GM12872 (cell line): ENCODE measurements at regions not wholly inside any gene's neighbourhood (a gene's known extent, or its start where the extent isn't known, plus 50 kb on each side); places are given as distances from the start of the nearest gene placed in this dataset.

Source experiments
- CTCF ChIP-seq: IDR thresholded peaks from 3 replicates; pipeline ENCODE4 v1.5.1; 2011; ENCODE audit warnings: low read depth, mild to moderate bottlenecking, low read length, moderate library complexity; ENCODE audit not compliant: insufficient read depth

GRCh38 chr13:64071352-64071751, 2655.7 kb upstream of the PCDH20 start:
- no peak for TF ChIP-seq CTCF

- TF ChIP-seq CTCF = no peak
These were observed 2654.2 kb upstream of the PCDH20 start for GRCh38 chr13:64069892-64070291.

- TF ChIP-seq CTCF = no peak
These were observed 2651.1 kb upstream of the PCDH20 start for GRCh38 chr13:64066711-64067110.

- no peak for TF ChIP-seq CTCF
These were observed 2646.0 kb upstream of the PCDH20 start for GRCh38 chr13:64061649-64062048.

- TF ChIP-seq CTCF = no peak
These were observed 2641.8 kb upstream of the PCDH20 start for GRCh38 chr13:64057372-64058020.

GRCh38 chr13:64054321-64054720, 2638.7 kb upstream of the PCDH20 start:
- TF ChIP-seq CTCF = no peak

- TF ChIP-seq CTCF = no peak
These were observed 2636.9 kb upstream of the PCDH20 start for GRCh38 chr13:64052521-64052920.
